SK-N-SH (cell line): ENCODE measurements at regions not wholly inside any gene's neighbourhood (a gene's known extent, or its start where the extent isn't known, plus 50 kb on each side); places are given as distances from the start of the nearest gene placed in this dataset.

Experiments
- CTCF ChIP-seq: fragments of 200-600 bp; sonication (generic); IDR thresholded peaks from 2 replicates; pipeline ENCODE4 v1.6.1; 2017; ENCODE audit warnings: antibody characterized with exemption, mild to moderate bottlenecking, moderate library complexity
- MAX ChIP-seq: IDR thresholded peaks from 2 replicates; pipeline ENCODE4 v1.4.0; 2012; ENCODE audit warnings: low read depth
- PBX3 ChIP-seq: IDR thresholded peaks from 2 replicates; pipeline ENCODE4; 2012
- POLR2AphosphoS5 ChIP-seq: IDR thresholded peaks from 2 replicates; pipeline ENCODE4 v1.6.1; 2012; ENCODE audit warnings: low read depth, low read length
- REST ChIP-seq: IDR thresholded peaks from 2 replicates; pipeline ENCODE4 v1.6.1; 2012; ENCODE audit warnings: mild to moderate bottlenecking, low read depth, low read length, moderate library complexity
- SIN3A ChIP-seq: IDR thresholded peaks from 2 replicates; pipeline ENCODE4 v1.6.1; 2012; ENCODE audit warnings: low read depth, mild to moderate bottlenecking, low read length, moderate library complexity, borderline replicate concordance

GRCh38 chr2:45303417-45304202, 294.4 kb upstream of the SIX2 start:
- no peak for TF ChIP-seq PBX3
- no peak for TF ChIP-seq CTCF
- no peak for TF ChIP-seq REST
- no peak for TF ChIP-seq POLR2AphosphoS5
- TF ChIP-seq MAX = no peak
- no peak for TF ChIP-seq SIN3A
